G401.6 (cell line): ENCODE measurements at regions not wholly inside any gene's neighbourhood (a gene's known extent, or its start where the extent isn't known, plus 50 kb on each side); places are given as distances from the start of the nearest gene placed in this dataset.

Experiments
- FAIRE-seq: peaks from 2 replicates; lab custom pipeline; 2012; peaks lifted over from hg19 to GRCh38; lab: Jason Lieb, UNC

DNA sequence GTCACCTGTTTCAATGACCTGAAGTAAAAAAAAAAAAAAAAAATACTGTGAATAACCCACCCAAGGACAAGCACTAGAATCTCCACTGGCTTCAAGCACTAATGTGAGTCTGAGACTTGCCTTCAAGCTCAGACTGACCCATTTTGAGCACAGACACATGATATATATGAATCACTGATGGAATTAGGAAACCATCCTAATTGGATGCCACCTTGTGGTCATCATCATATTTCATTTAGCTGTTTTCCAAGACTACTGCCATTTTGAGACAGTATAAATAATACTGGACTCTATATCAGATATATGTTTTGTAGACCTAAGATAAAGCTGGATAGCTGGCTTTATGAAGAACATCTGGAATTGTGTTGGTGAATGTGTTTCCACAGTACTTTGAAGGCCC, 1232.0 kb downstream of the KCNT2 start:
- no peak for FAIRE-seq

DNA sequence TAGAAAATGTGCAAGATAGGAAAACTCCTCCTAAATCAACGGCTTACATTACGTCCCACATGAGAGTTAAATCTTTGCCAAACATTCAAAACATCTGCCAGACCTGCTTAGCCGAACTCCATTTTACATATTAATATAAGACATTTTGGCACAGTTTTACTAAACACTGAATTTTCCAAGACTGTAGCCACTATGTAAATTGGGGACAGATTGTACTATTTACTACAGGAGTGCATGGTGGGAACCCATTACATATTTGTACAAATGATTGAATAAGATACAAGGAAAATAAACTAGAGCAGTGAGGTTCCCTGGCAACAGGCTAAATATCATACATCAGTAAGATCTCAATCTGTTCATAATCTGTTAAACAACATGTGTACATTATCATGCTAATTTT, 1234.4 kb downstream of the KCNT2 start:
- FAIRE-seq, result no peak

DNA sequence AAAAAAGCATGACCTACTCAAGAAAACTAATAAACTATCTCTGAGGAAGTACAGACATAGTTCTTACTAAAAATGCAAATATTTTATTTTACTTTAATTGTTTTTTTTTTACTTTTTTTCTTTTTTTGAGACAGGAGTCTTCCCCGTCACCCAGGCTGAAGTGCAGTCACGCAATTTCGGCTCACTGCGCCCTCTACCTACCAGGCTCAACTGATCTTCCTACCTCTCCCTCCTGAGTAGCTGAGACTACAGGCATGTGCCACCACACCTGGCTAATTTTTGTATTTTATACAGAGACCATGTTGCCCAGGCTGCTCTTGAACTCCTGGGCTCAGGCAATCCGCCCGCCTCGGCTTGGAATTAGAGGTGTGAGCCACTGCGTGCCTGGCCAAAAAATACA, 1263.1 kb downstream of the KCNT2 start:
- FAIRE-seq, result no peak

GRCh38 chr1:195337646-195338045, 1270.6 kb downstream of the KCNT2 start:
- FAIRE-seq, result no peak

GRCh38 chr1:195336812-195337211, 1271.4 kb downstream of the KCNT2 start:
- no peak for FAIRE-seq

DNA sequence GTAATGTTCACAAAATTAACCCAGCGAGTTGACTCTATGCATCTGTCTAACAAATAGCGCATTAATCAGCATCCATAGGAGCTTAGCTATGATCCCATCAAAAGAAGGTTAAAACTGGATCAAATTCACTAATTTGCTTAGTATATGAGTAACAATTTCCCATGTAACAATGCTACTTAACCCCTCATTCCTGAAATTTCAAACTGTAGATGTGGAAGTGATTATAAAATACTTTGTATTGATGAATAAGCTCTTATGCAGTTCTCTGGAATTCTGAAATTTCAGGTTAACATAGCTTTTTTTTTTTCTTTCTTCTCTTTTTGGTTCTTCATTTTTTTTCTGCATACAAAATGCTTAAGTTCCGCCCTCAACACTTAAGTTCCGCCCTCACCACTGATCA, 1272.7 kb downstream of the KCNT2 start:
- no peak for FAIRE-seq

- FAIRE-seq, result no peak
Observed at GRCh38 chr1:195332102-195332501, 1276.1 kb downstream of the KCNT2 start.

GRCh38 chr1:195328681-195329080, 1279.6 kb downstream of the KCNT2 start:
- no peak for FAIRE-seq

DNA sequence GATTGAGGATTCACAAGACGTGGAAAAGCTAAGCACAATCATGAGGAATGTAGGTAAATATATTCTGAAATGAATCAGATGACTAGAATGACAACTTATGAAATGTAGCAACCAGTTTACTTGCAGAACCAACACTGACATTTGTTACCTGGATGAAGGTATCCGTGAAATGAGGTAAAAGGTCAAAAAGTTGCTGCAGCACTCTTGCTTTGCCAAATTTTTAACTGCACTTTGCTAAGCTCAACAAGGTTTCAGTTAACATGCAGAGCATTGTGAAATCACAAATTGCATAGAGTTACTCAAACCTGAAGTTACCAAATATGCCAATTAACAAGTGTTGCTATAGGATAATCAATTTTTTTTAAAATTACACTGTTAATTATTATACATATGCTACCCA, 1280.1 kb downstream of the KCNT2 start:
- no peak for FAIRE-seq

DNA sequence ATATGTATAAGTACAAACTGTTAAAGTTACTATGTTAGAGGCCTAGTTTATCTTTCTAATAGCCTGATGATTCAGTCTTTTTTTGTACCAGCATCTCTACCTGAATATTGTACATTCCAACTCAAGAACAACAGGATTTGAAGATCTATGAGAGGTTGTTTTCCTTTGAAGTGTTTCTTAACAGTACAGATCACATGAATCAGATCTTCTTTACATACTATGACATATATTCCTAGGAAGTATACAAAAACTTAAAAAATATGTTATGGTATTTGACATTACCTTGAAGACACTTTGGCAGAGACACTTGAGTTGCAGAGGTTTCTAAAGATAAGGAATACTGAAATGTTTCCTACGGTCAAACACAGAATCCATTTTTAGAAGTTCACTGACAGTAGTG, 1280.9 kb downstream of the KCNT2 start:
- no peak for FAIRE-seq

DNA sequence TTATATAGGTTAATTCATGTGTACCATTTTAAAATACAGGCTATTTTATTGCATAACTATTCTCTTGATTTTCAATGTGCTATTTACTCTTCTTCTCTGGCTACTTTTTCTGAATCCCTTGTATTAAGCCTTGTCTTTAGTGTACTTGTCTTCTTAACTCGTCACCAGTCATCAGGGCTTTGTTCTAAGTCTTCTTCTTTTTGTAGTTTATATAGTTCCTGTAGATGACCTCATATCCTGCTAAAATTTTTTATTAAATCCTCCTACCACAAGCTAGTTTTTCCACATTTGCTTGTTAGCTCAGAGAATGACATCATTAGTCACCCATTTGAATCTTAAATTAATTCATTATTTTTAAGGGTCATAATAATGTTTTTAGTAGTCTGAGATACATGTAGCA, 1281.9 kb downstream of the KCNT2 start:
- no peak for FAIRE-seq

DNA sequence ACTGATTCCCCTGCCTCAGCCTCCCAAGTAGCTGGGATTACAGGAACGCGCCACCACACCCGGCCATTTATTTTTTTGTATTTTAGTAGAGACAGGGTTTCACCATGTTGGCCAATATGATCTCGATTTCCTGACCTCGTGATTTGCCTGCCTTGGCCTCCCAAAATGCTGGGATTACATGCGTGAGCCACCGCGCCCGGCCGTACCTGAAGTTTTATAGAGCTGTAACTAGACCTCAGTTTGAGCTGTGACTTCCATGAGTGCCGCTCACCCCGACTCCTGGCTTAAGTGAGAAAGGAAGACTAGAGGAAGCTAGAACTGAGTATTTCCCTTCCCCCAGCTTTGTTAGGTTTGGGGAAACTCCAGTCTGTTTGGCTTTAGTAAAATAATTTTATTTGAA, 1283.1 kb downstream of the KCNT2 start:
- no peak for FAIRE-seq

DNA sequence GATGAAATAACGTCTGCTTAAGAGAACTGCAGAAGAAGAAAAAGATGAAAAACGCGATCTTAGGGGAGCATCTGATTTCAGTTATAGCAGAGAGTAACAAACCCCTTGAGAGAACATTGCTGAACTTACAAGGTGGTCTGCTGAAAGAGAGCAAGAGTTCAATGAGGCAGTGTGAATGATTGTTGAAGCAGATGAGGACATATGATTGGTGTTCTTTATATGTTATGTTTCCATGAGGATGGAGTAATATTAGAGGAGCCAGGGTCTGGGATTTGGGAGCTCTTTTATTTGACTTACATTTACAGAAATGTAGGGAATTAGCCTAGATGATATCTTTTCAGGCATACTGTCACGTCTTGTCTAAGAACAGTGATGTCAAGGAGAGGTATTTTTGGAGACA, 1302.0 kb downstream of the KCNT2 start:
- no peak for FAIRE-seq

DNA sequence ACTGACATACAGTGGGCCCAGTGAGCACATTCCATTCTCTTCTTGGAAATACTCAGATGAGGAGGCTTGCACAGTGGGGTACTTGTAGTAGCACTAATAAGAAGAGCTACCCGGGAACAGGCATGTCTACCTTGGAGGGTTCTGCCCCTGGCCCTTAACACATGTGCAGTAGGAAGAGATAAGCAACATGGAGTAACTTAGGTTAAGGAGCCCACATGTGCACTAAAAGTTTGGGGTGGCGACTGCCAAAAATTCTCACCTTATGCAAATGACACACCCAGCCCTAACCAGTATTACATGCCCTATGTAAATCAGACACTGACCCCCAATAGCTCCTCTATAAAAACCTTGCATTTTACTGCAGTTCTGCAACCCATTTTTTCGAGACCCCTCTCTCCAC, 1313.3 kb downstream of the KCNT2 start:
- no peak for FAIRE-seq

GRCh38 chr1:195278644-195279043, 1329.6 kb downstream of the KCNT2 start:
- no peak for FAIRE-seq

DNA sequence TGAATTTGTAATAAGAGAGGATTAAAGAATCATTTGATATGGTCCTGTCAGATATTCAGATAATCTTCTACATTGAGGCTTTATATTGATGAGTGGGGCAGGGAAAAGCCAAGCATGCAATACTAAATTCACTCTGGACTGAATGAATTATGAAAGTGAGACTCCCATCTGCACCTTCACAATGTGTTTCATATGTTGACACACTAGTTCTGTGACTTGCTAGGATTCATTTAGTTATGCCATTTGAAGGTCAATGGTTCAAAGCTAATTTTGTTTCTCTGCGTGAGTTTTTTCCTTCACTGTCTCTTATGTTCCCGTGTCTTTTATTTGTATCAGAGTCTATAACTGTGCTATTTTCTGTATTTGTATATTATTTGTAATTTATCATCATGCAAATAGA, 1332.5 kb downstream of the KCNT2 start:
- no peak for FAIRE-seq

GRCh38 chr1:195251900-195252299, 1356.3 kb downstream of the KCNT2 start:
- no peak for FAIRE-seq

- no peak for FAIRE-seq
Observed at GRCh38 chr1:195243492-195243891, 1364.7 kb downstream of the KCNT2 start.

DNA sequence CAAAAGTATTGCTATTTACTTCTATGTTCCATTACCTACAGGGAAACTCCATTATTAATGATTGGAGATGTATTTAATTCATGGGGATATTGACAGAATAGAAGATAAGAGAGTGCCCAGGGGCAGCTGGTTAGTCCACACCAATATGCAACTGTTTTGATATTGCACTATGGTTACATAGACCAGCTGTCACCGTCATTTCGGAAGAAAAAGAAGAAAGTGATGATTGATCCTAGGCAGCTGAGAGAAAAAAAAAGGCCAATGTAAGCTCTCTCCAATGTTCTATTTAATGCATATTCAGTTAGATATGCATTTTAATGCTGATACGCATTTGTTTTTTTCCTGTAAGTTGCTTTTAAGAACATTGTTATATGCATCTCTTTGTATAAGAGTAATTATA, 1367.2 kb downstream of the KCNT2 start:
- no peak for FAIRE-seq

DNA sequence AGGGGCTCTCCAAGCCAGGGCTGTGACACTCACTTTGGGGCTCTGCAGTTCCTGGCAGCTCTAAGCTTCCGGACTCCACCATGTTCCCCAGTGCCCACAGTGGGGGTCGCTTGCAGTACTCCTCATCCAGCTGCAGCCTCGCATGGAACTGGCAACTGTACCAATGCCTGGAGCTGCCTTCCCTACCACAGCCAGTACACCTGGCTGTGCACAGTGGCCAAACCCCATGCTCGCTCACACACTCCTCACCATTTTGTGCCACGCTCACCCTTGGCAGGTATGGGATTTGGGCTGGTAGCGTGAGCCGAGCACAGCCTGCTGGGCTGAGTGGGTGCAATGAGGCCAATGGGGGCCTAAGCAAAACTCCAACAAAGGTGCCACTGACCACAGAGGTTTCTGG, 1369.9 kb downstream of the KCNT2 start:
- FAIRE-seq, result no peak

GRCh38 chr1:195236991-195237889, 1371.0 kb downstream of the KCNT2 start:
- FAIRE-seq, result no peak

DNA sequence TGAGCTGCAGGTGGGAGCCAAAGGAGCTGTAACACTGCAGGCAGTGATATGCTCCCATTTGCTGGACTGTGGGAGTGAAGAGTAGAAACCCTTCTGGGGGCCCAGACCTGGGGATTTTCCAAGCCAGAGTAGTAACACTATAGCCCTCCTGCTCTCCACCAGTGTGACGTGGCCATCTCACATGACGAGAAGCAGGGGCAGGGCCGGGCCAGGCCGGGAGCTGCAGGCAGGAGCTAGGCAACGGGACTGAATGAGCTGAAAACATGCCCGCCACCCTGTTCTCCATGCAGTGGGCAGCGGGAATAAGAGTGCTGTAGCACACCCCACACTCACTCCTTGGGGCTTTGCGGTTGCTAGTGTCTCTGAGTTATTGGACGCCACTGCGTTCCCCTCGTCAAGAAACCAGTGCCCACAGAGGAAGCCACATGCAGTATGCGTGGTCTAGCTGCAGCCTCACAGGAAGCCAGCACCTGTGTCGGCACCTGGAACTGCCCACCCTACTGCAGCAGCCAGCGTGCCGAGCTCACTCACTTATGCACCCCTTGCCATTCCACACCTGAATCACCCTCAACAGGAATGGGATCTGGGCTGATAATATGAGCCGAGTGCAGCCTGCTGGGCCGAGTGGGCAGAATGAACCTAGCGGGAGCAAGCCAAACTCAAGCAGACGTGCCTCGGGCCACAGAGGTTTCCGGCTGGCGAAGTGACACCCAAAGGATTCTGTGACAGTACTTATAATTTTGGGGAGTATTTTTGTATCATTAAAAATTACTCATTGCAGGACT, 1389.6 kb downstream of the KCNT2 start:
- FAIRE-seq, result no peak

DNA sequence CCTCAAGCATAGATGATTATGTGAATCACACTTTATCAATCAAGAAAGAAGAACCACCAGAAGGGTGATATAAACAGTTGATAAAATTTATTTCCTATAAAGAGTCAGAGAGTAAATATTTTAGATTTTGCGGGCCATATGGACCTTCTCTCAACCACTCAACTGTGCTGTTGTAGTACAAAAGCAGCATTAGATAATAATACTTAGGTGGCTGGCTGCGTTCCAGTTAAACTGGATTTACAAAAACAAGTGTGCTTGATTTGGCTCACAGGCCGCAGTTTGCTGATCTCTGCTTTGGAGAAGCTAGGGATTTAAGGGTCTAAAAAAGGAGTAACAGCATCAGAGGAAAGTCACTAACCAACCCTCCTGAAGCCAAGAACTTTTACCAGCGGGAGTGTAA, 1406.0 kb downstream of the KCNT2 start:
- FAIRE-seq, result no peak

DNA sequence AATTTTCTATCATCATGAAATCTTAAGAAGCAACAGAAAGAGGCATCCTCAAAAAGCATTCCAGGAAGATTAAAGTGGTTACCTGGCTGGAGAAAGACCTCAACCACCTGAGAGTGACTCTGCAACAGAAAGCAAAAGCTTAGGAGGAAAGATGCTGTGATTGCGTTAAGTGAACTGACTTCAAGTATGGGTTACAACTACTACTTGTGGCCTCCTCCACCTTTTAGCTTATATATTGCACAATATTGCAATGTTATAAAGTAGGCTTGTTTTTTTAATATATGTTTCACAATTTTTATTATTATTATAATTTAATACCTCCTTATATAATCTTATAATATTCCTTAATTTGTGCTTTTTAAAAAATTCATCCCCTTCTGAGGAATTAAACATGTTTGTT, 1407.5 kb downstream of the KCNT2 start:
- no peak for FAIRE-seq
